MM.1S (cell line): ENCODE measurements at regions not wholly inside any gene's neighbourhood (a gene's known extent, or its start where the extent isn't known, plus 50 kb on each side); places are given as distances from the start of the nearest gene placed in this dataset.

Experiments used
- CTCF ChIP-seq: fragments of 300-600 bp; sonication (generic); IDR thresholded peaks from 2 replicates; pipeline ENCODE4 v1.5.1; 2016; ENCODE audit warnings: antibody characterized with exemption, low read length, mixed read lengths
- EZH2phosphoT487 ChIP-seq: fragments of 300-600 bp; sonication (generic); IDR thresholded peaks from 2 replicates; pipeline ENCODE4 v1.6.1; 2018; ENCODE audit warnings: antibody characterized with exemption, low read length

GRCh38 chr11:28675183-28675582 lies 567.0 kb downstream of the METTL15 start:
- TF ChIP-seq CTCF (no peak), EZH2phosphoT487 (no peak)
